NCI-H187 treated with DMSO at 0.1 percent for 48 hours (cell line): ENCODE measurements at regions not wholly inside any gene's neighbourhood (a gene's known extent, or its start where the extent isn't known, plus 50 kb on each side); places are given as distances from the start of the nearest gene placed in this dataset.

Source experiments
- DNase-seq: peaks from one replicate; lab custom pipeline; 2025; lab: John Stamatoyannopoulos, UW

GRCh38 chr2:43127941-43128558, 98.4 kb downstream of the ZFP36L2 start:
- DNase-seq = no peak

GRCh38 chr2:43127208-43127940, 99.0 kb downstream of the ZFP36L2 start:
- no peak for DNase-seq

GRCh38 chr2:43126817-43127207, 99.6 kb downstream of the ZFP36L2 start:
- no peak for DNase-seq

GRCh38 chr2:43125090-43125998, 101.1 kb downstream of the ZFP36L2 start:
- DNase-seq = no peak

GRCh38 chr2:43124687-43125057, 101.7 kb downstream of the ZFP36L2 start:
- DNase-seq = no peak

GRCh38 chr2:43123981-43124686, 102.3 kb downstream of the ZFP36L2 start:
- no peak for DNase-seq

- DNase-seq = no peak
These were observed 102.9 kb downstream of the ZFP36L2 start for GRCh38 chr2:43123486-43123885.

- DNase-seq = no peak
These were observed 103.4 kb downstream of the ZFP36L2 start for GRCh38 chr2:43123028-43123427.

GRCh38 chr2:43121580-43122314, 104.7 kb downstream of the ZFP36L2 start:
- DNase-seq = no peak

- no peak for DNase-seq
These were observed 107.1 kb downstream of the ZFP36L2 start for GRCh38 chr2:43119303-43119702.

- DNase-seq = no peak
These were observed 108.8 kb downstream of the ZFP36L2 start for GRCh38 chr2:43117521-43118143.

- DNase-seq = no peak
These were observed 109.4 kb downstream of the ZFP36L2 start for GRCh38 chr2:43116988-43117387.

- DNase-seq = no peak
These were observed 110.5 kb downstream of the ZFP36L2 start for GRCh38 chr2:43115881-43116280.

- DNase-seq = no peak
These were observed 112.2 kb downstream of the ZFP36L2 start for GRCh38 chr2:43114210-43114609.

GRCh38 chr2:43111788-43112554, 114.4 kb downstream of the ZFP36L2 start:
- DNase-seq = no peak

- no peak for DNase-seq
These were observed 115.9 kb downstream of the ZFP36L2 start for GRCh38 chr2:43110442-43110871.

GRCh38 chr2:43109261-43109743, 117.1 kb downstream of the ZFP36L2 start:
- DNase-seq = no peak

- DNase-seq = no peak
These were observed 118.7 kb downstream of the ZFP36L2 start for GRCh38 chr2:43107679-43108078.

GRCh38 chr2:43106559-43107527, 119.6 kb downstream of the ZFP36L2 start:
- DNase-seq = no peak
